ENCODE measurements at regions not wholly inside any gene's neighbourhood (a gene's known extent, or its start where the extent isn't known, plus 50 kb on each side); places are given as distances from the start of the nearest gene placed in this dataset.

DNA sequence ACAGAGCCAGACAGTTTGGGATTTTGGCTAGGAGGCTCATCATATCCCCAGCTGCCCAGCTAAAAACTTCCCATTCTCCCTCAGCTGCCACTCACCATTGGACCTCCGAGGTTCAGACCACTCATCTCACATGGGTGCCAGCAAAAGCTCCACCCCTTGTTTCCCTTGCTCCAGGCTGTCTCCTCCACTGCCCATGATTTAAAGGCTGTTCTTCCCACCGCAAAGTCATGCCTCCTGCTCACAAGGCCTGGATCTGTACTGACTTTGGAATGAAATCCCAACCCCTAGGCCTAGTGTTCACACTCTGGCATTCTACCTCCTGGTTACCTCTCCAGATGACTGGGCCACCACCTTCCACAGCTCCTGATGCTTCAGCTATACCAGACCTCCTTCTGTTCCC lies 142.2 kb upstream of the EOLA2 start:
- TF ChIP-seq, protein P1, sequence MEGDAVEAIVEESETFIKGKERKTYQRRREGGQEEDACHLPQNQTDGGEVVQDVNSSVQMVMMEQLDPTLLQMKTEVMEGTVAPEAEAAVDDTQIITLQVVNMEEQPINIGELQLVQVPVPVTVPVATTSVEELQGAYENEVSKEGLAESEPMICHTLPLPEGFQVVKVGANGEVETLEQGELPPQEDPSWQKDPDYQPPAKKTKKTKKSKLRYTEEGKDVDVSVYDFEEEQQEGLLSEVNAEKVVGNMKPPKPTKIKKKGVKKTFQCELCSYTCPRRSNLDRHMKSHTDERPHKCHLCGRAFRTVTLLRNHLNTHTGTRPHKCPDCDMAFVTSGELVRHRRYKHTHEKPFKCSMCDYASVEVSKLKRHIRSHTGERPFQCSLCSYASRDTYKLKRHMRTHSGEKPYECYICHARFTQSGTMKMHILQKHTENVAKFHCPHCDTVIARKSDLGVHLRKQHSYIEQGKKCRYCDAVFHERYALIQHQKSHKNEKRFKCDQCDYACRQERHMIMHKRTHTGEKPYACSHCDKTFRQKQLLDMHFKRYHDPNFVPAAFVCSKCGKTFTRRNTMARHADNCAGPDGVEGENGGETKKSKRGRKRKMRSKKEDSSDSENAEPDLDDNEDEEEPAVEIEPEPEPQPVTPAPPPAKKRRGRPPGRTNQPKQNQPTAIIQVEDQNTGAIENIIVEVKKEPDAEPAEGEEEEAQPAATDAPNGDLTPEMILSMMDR (IDR thresholded peaks at IDR 0.05) = no peak
- TF ChIP-seq POLR2AphosphoS5 (IDR thresholded peaks at IDR 0.05; ENCODE audit: low read depth, low read length) = no peak

Data from Panc1 (cell line).